K562 (cell line): ENCODE measurements at regions not wholly inside any gene's neighbourhood (a gene's known extent, or its start where the extent isn't known, plus 50 kb on each side); places are given as distances from the start of the nearest gene placed in this dataset.

Source experiments
- DMBX1 ChIP-seq: fragments of 250-450 bp; sonication (Bioruptor Pico); IDR thresholded peaks from 2 replicates; pipeline ENCODE4 v1.8.0; 2022; ENCODE audit warnings: inconsistent platforms, mild to moderate bottlenecking, moderate library complexity, borderline replicate concordance
- ELF4 ChIP-seq: fragments of 450-650 bp; formaldehyde crosslinking; IDR thresholded peaks from 2 replicates; pipeline ENCODE4 v1.4.0; 2022; ENCODE audit warnings: missing genetic modification characterization
- EP300 ChIP-seq: IDR thresholded peaks from 2 replicates; pipeline ENCODE4 v1.6.1; 2012; ENCODE audit warnings: low read length, improper control_type of control experiment
- FOXJ3 ChIP-seq: sonication (generic); formaldehyde crosslinking; IDR thresholded peaks from 2 replicates; pipeline ENCODE4 v1.4.0; 2020; ENCODE audit warnings: mild to moderate bottlenecking, missing genetic modification reagents
- FOXM1 ChIP-seq, 2 experiments: fragments of 450-650 bp in 1 of 2; sonication (generic) in 1 of 2; formaldehyde crosslinking in 1 of 2; IDR thresholded peaks; 2 replicates each; pipeline versions ENCODE4 v1.6.1 to v1.9.0; 2017 to 2022; ENCODE audit warnings: low read depth in 2 of 2, mild to moderate bottlenecking in 2 of 2, missing genetic modification reagents in 1 of 2, moderate library complexity in 1 of 2
- HDAC6 ChIP-seq: IDR thresholded peaks from 2 replicates; pipeline ENCODE4 v1.6.1; 2012; ENCODE audit warnings: low read depth, mild to moderate bottlenecking, control low read depth, inconsistent platforms, low read length, moderate library complexity
- IRF2 ChIP-seq: sonication (generic); formaldehyde crosslinking; IDR thresholded peaks from 2 replicates; pipeline ENCODE4 v1.8.1; 2022; ENCODE audit warnings: mild to moderate bottlenecking, missing genetic modification reagents
- KDM2B ChIP-seq: fragments of 250-450 bp; sonication (Bioruptor Pico); IDR thresholded peaks from 2 replicates; pipeline ENCODE4 v1.8.0; 2021; ENCODE audit warnings: mild to moderate bottlenecking, moderate library complexity
- KLF1 ChIP-seq: fragments of 450-650 bp; IDR thresholded peaks from 2 replicates; pipeline ENCODE4 v1.6.1; 2016; ENCODE audit warnings: missing genetic modification characterization, missing compliant biosample characterization
- NR4A1 ChIP-seq, 2 experiments: fragments of 250-450 bp in 1 of 2; fragments of 450-650 bp in 1 of 2; sonication (Bioruptor Pico) in 1 of 2; IDR thresholded peaks; 2 replicates each; pipeline versions ENCODE4 v1.4.0 to v1.6.1; 2016 to 2020; ENCODE audit warnings: mild to moderate bottlenecking in 2 of 2, missing compliant biosample characterization in 1 of 2, missing genetic modification characterization in 1 of 2, moderate library complexity in 1 of 2
- POLR3G ChIP-seq: IDR thresholded peaks from 2 replicates; pipeline ENCODE4 v1.6.1; 2011; ENCODE audit not compliant: insufficient read length, insufficient replicate concordance; ENCODE audit errors: extremely low read depth
- SNIP1 ChIP-seq: fragments of 450-650 bp; IDR thresholded peaks from 2 replicates; pipeline ENCODE4 v1.7.1; 2017; ENCODE audit warnings: low read depth, mild to moderate bottlenecking
- SRSF3 ChIP-seq: fragments of 200-400 bp; formaldehyde crosslinking; IDR thresholded peaks from 2 replicates; pipeline ENCODE4 v1.6.1; 2016; ENCODE audit warnings: mild to moderate bottlenecking, low read length, moderate library complexity; ENCODE audit not compliant: insufficient read depth
- STAT5A ChIP-seq: IDR thresholded peaks from 2 replicates; pipeline ENCODE4 v1.6.1; 2012; ENCODE audit warnings: low read length, inconsistent platforms, borderline replicate concordance
- XRCC5 ChIP-seq: fragments of 200-400 bp; formaldehyde crosslinking; IDR thresholded peaks from 2 replicates; pipeline ENCODE4 v1.6.1; 2017; ENCODE audit warnings: low read depth, mild to moderate bottlenecking, low read length
- ZNF507 ChIP-seq: conservative IDR thresholded peaks from 2 replicates; pipeline ENCODE4 v1.6.1; 2017; ENCODE audit warnings: missing genetic modification characterization, missing compliant biosample characterization
- ZNF583 ChIP-seq: fragments of 250-450 bp; sonication (Bioruptor Pico); IDR thresholded peaks from 2 replicates; pipeline ENCODE4 v1.4.0; 2020
- ZNF699 ChIP-seq: fragments of 250-450 bp; sonication (Bioruptor Pico); IDR thresholded peaks from 2 replicates; pipeline ENCODE4 v1.8.0; 2021; ENCODE audit warnings: mild to moderate bottlenecking, moderate library complexity; ENCODE audit not compliant: insufficient replicate concordance
- ZNF764 ChIP-seq: fragments of 250-450 bp; sonication (Bioruptor Pico); IDR thresholded peaks from 2 replicates; pipeline ENCODE4 v1.4.0; 2020; ENCODE audit warnings: low read depth, mild to moderate bottlenecking, moderate library complexity
- TF ChIP-seq, protein P1 (sequence below): fragments of 200-800 bp; sonication (Bioruptor generic); IDR thresholded peaks from 2 replicates; pipeline ENCODE4 v1.6.1; 2017; ENCODE audit warnings: missing genetic modification characterization, missing compliant biosample characterization
- TF ChIP-seq, protein P2 (sequence below): fragments of 450-650 bp; formaldehyde crosslinking; IDR thresholded peaks from 2 replicates; pipeline ENCODE4 v1.4.0; 2022; ENCODE audit warnings: missing genetic modification characterization
- TF ChIP-seq, protein P3 (sequence below): fragments of 250-450 bp; sonication (Bioruptor Pico); IDR thresholded peaks from 2 replicates; pipeline ENCODE4 v1.4.0; 2020; ENCODE audit warnings: mild to moderate bottlenecking, moderate library complexity
- TF ChIP-seq, protein P4 (sequence below): sonication (generic); IDR thresholded peaks from 2 replicates; pipeline ENCODE4 v1.6.1; 2016
- TF ChIP-seq, protein P5 (sequence below): fragments of 250-450 bp; sonication (Bioruptor Pico); IDR thresholded peaks from 2 replicates; pipeline ENCODE4 v1.5.0; 2021

DNA sequence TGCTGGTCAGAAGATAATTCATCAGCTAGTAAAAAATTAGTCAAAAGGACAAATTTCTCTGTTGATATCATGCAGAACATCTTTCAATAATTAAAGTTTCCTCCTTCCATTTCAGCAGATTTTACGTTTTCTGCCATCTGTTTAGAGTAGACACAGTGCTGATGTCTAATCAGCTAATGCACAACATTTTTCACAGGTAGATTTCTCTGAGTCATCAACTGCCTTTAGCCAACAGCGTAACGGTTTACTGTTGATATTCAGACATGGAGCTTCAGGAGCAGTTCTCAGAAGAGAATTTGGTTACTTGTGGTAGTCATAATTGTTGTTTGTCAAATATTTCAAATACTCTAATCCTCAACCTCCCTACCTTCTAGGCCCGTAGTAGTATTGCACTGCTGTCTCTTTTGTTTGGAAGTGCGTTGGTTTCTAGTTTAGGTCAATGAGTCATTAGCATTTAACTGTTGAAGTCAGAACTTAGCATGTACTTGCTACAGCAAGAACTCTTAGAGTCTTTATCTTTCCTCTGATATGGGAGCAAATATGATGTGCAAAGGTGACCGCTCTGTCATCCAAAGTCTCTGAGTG is 86.8 kb upstream of the TFPI start (continued):
- TF ChIP-seq FOXM1 (IDR thresholded peaks at IDR 0.05; ENCODE audit: low read depth): peak; percentile 63; the same call in 1 of the 2 replicates
- TF ChIP-seq FOXM1 (CRISPR knock-in tag; IDR thresholded peaks at IDR 0.05; ENCODE audit: low read depth): no peak
- TF ChIP-seq HDAC6: no peak
- no peak for TF ChIP-seq FOXJ3 (CRISPR knock-in tag)
- TF ChIP-seq SRSF3: no peak
- TF ChIP-seq XRCC5: no peak
- no peak for TF ChIP-seq DMBX1 (CRISPR knock-in tag)
- TF ChIP-seq KDM2B (CRISPR knock-in tag): no peak
- TF ChIP-seq SNIP1: no peak
- TF ChIP-seq STAT5A: peak; percentile 10; the same call in 1 of the 2 replicates
- TF ChIP-seq, protein P1, sequence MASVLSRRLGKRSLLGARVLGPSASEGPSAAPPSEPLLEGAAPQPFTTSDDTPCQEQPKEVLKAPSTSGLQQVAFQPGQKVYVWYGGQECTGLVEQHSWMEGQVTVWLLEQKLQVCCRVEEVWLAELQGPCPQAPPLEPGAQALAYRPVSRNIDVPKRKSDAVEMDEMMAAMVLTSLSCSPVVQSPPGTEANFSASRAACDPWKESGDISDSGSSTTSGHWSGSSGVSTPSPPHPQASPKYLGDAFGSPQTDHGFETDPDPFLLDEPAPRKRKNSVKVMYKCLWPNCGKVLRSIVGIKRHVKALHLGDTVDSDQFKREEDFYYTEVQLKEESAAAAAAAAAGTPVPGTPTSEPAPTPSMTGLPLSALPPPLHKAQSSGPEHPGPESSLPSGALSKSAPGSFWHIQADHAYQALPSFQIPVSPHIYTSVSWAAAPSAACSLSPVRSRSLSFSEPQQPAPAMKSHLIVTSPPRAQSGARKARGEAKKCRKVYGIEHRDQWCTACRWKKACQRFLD (CRISPR knock-in tag): no peak
- TF ChIP-seq IRF2 (CRISPR knock-in tag): no peak
- TF ChIP-seq NR4A1 (CRISPR knock-in tag; IDR thresholded peaks at IDR 0.05): no peak
- no peak for TF ChIP-seq NR4A1 (tag; IDR thresholded peaks at IDR 0.05)
- no peak for TF ChIP-seq ZNF507 (tag)
- TF ChIP-seq ZNF699: no peak
- TF ChIP-seq, protein P2, sequence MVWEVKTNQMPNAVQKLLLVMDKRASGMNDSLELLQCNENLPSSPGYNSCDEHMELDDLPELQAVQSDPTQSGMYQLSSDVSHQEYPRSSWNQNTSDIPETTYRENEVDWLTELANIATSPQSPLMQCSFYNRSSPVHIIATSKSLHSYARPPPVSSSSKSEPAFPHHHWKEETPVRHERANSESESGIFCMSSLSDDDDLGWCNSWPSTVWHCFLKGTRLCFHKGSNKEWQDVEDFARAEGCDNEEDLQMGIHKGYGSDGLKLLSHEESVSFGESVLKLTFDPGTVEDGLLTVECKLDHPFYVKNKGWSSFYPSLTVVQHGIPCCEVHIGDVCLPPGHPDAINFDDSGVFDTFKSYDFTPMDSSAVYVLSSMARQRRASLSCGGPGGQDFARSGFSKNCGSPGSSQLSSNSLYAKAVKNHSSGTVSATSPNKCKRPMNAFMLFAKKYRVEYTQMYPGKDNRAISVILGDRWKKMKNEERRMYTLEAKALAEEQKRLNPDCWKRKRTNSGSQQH (CRISPR knock-in tag): no peak
- no peak for TF ChIP-seq ELF4 (CRISPR knock-in tag)
- TF ChIP-seq POLR3G: no peak
- TF ChIP-seq EP300: peak; percentile 33; the same call in 1 of the 2 replicates
- no peak for TF ChIP-seq ZNF764 (CRISPR knock-in tag)
- TF ChIP-seq ZNF583 (CRISPR knock-in tag): no peak
- TF ChIP-seq KLF1: no peak
- TF ChIP-seq, protein P3, sequence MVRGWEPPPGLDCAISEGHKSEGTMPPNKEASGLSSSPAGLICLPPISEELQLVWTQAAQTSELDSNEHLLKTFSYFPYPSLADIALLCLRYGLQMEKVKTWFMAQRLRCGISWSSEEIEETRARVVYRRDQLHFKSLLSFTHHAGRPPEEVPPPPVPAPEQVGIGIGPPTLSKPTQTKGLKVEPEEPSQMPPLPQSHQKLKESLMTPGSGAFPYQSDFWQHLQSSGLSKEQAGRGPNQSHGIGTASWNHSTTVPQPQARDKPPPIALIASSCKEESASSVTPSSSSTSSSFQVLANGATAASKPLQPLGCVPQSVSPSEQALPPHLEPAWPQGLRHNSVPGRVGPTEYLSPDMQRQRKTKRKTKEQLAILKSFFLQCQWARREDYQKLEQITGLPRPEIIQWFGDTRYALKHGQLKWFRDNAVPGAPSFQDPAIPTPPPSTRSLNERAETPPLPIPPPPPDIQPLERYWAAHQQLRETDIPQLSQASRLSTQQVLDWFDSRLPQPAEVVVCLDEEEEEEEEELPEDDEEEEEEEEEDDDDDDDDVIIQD (CRISPR knock-in tag): no peak
- TF ChIP-seq, protein P4, sequence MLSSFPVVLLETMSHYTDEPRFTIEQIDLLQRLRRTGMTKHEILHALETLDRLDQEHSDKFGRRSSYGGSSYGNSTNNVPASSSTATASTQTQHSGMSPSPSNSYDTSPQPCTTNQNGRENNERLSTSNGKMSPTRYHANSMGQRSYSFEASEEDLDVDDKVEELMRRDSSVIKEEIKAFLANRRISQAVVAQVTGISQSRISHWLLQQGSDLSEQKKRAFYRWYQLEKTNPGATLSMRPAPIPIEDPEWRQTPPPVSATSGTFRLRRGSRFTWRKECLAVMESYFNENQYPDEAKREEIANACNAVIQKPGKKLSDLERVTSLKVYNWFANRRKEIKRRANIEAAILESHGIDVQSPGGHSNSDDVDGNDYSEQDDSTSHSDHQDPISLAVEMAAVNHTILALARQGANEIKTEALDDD: peak; percentile 76
- TF ChIP-seq, protein P5, sequence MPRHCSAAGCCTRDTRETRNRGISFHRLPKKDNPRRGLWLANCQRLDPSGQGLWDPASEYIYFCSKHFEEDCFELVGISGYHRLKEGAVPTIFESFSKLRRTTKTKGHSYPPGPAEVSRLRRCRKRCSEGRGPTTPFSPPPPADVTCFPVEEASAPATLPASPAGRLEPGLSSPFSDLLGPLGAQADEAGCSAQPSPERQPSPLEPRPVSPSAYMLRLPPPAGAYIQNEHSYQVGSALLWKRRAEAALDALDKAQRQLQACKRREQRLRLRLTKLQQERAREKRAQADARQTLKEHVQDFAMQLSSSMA (CRISPR knock-in tag): no peak
